ENCODE measurements at regions not wholly inside any gene's neighbourhood (a gene's known extent, or its start where the extent isn't known, plus 50 kb on each side); places are given as distances from the start of the nearest gene placed in this dataset.
"Not testable (repeated sequence)": the region's sequence is repeated elsewhere in the genome, so short reads cannot be mapped to it uniquely, and the experiment has no call there.

GRCh38 chr10:46645110-46645509 lies 66.2 kb downstream of the SYT15 start:
- not testable (repeated sequence) for DNase-seq

- not testable (repeated sequence) for DNase-seq
Measured at GRCh38 chr10:46646132-46646531, 67.2 kb downstream of the SYT15 start.

- DNase-seq: not testable (repeated sequence)
Measured at GRCh38 chr10:46650967-46651366, 72.0 kb downstream of the SYT15 start.

GRCh38 chr10:46657437-46657836 lies 78.5 kb downstream of the SYT15 start:
- DNase-seq: not testable (repeated sequence)

GRCh38 chr10:46660027-46660834 lies 81.3 kb downstream of the SYT15 start:
- not testable (repeated sequence) for DNase-seq

- DNase-seq: not testable (repeated sequence)
Measured at GRCh38 chr10:46660835-46661164, 81.9 kb downstream of the SYT15 start.

- not testable (repeated sequence) for DNase-seq
Measured at GRCh38 chr10:46665536-46665935, 86.6 kb downstream of the SYT15 start.

- not testable (repeated sequence) for DNase-seq
Measured at GRCh38 chr10:46668357-46668997, 89.5 kb downstream of the SYT15 start.

- not testable (repeated sequence) for DNase-seq
Measured at GRCh38 chr10:46677836-46678435, 99.0 kb downstream of the SYT15 start.

GRCh38 chr10:46691397-46691796 lies 112.5 kb downstream of the SYT15 start:
- DNase-seq: not testable (repeated sequence)

- DNase-seq: not testable (repeated sequence)
Measured at GRCh38 chr10:46693218-46693617, 114.3 kb downstream of the SYT15 start.

- not testable (repeated sequence) for DNase-seq
Measured at GRCh38 chr10:46717264-46717663, 138.3 kb downstream of the SYT15 start.

- not testable (repeated sequence) for DNase-seq
Measured at GRCh38 chr10:46718014-46718413, 139.1 kb downstream of the SYT15 start.

GRCh38 chr10:46720386-46720785 lies 141.5 kb downstream of the SYT15 start:
- DNase-seq: not testable (repeated sequence)

- not testable (repeated sequence) for DNase-seq
Measured at GRCh38 chr10:46720811-46721518, 142.0 kb downstream of the SYT15 start.

GRCh38 chr10:46724258-46724657 lies 145.3 kb downstream of the SYT15 start:
- DNase-seq: not testable (repeated sequence)

- not testable (repeated sequence) for DNase-seq
Measured at GRCh38 chr10:46728359-46728758, 149.4 kb downstream of the SYT15 start.

- DNase-seq: not testable (repeated sequence)
Measured at GRCh38 chr10:46730729-46731128, 151.8 kb downstream of the SYT15 start.

- DNase-seq: not testable (repeated sequence)
Measured at GRCh38 chr10:46733635-46734261, 154.8 kb downstream of the SYT15 start.

- not testable (repeated sequence) for DNase-seq
Measured at GRCh38 chr10:46734262-46734642, 155.3 kb downstream of the SYT15 start.

GRCh38 chr10:46739919-46740318 lies 161.0 kb downstream of the SYT15 start:
- DNase-seq: not testable (repeated sequence)

GRCh38 chr10:46740368-46740767 lies 161.4 kb downstream of the SYT15 start:
- DNase-seq: not testable (repeated sequence)

- DNase-seq: not testable (repeated sequence)
Measured at GRCh38 chr10:46749003-46749402, 162.2 kb upstream of the PTPN20 start.

All from CD4-positive, alpha-beta T cell treated with Interferon gamma for 1 hour (primary cell).